OCI-LY1 (cell line): ENCODE measurements at regions not wholly inside any gene's neighbourhood (a gene's known extent, or its start where the extent isn't known, plus 50 kb on each side); places are given as distances from the start of the nearest gene placed in this dataset.

Source experiments
- H2AFZ ChIP-seq: fragments of 200-600 bp; sonication (generic), shearing (Covaris generic); 2 replicates; pipeline ENCODE4 v1.6.0; 2014; ENCODE audit warnings: antibody characterized with exemption, mild to moderate bottlenecking, low read length
- H3F3A ChIP-seq: fragments of 200-600 bp; sonication (generic), shearing (Covaris generic); 2 replicates; pipeline ENCODE4 v1.6.0; 2014; ENCODE audit warnings: mild to moderate bottlenecking, antibody characterized with exemption, low read length, moderate library complexity; ENCODE audit not compliant: insufficient read depth
- H3K27ac ChIP-seq: fragments of 200-600 bp; sonication (generic); 2 replicates; pipeline ENCODE4 v1.5.1; 2014; ENCODE audit warnings: low read length, mixed run types, mild to moderate bottlenecking, low read depth; ENCODE audit not compliant: poor library complexity, severe bottlenecking
- H3K27me3 ChIP-seq: fragments of 200-600 bp; sonication (generic); 2 replicates; pipeline ENCODE4 v1.6.0; 2014; ENCODE audit warnings: antibody characterized with exemption, mild to moderate bottlenecking, low read length, moderate library complexity; ENCODE audit not compliant: insufficient read depth
- H3K36me3 ChIP-seq: fragments of 200-600 bp; sonication (generic); 2 replicates; pipeline ENCODE4 v1.6.1; 2014; ENCODE audit warnings: mild to moderate bottlenecking, antibody characterized with exemption, low read length, moderate library complexity, mixed read lengths; ENCODE audit not compliant: insufficient read depth
- H3K4me1 ChIP-seq: fragments of 200-600 bp; sonication (generic); 2 replicates; pipeline ENCODE4 v1.5.1; 2014; ENCODE audit warnings: mild to moderate bottlenecking, low read length, moderate library complexity; ENCODE audit not compliant: insufficient read depth, severe bottlenecking
- H3K4me2 ChIP-seq: fragments of 200-600 bp; sonication (generic), shearing (Covaris generic); 2 replicates; pipeline ENCODE4 v1.6.1; 2014; ENCODE audit warnings: low read length
- H3K4me3 ChIP-seq: fragments of 200-600 bp; sonication (generic); 2 replicates; pipeline ENCODE4 v1.5.1; 2014; ENCODE audit warnings: low read length, low read depth, mild to moderate bottlenecking, mixed read lengths; ENCODE audit not compliant: poor library complexity, severe bottlenecking
- H3K79me2 ChIP-seq: fragments of 200-600 bp; shearing (Covaris generic); 2 replicates; pipeline ENCODE4 v1.6.1; 2016; ENCODE audit warnings: mixed run types, low read length, mixed read lengths; ENCODE audit not compliant: insufficient read depth
- H3K9ac ChIP-seq: fragments of 200-600 bp; sonication (generic), shearing (Covaris generic); 2 replicates; pipeline ENCODE4 v1.6.1; 2014; ENCODE audit warnings: mild to moderate bottlenecking, low read length, mixed read lengths
- H3K9me2 ChIP-seq: fragments of 200-600 bp; sonication (generic), shearing (Covaris generic); 2 replicates; pipeline ENCODE4 v1.6.1; 2014; ENCODE audit warnings: low read depth, mild to moderate bottlenecking, low read length, mixed read lengths
- H3K9me3 ChIP-seq: fragments of 200-600 bp; shearing (Covaris generic); 2 replicates; pipeline ENCODE4 v1.6.1; 2014; ENCODE audit warnings: low read length, mixed read lengths
- H4K20me1 ChIP-seq: fragments of 200-600 bp; sonication (generic), shearing (Covaris generic); 2 replicates; pipeline ENCODE4 v1.6.0; 2016; ENCODE audit warnings: mild to moderate bottlenecking, low read length; ENCODE audit not compliant: insufficient read depth
- CTCF ChIP-seq: fragments of 200-600 bp; sonication (generic), shearing (Covaris generic); IDR thresholded peaks from 2 replicates; pipeline ENCODE4 v1.5.1; 2017; ENCODE audit warnings: mild to moderate bottlenecking, antibody characterized with exemption, low read length, moderate library complexity, mixed read lengths
- EZH2 ChIP-seq: fragments of 200-600 bp; sonication (generic), shearing (Covaris generic); IDR thresholded peaks from 2 replicates; pipeline ENCODE4 v1.8.0; 2017; ENCODE audit warnings: borderline replicate concordance, mixed run types, mild to moderate bottlenecking, antibody characterized with exemption, low read length, moderate library complexity, mixed read lengths

GRCh38 chr4:187389420-187389819 lies 606.2 kb upstream of the ZFP42 start:
- Histone ChIP-seq H3K4me2 (no peak overlapping the region), H3K27me3 (no peaks in the 10 kb centered on the region), H2AFZ (peak overlapping the region; percentile 42; the same call in 1 of the 2 replicates)

GRCh38 chr4:187390646-187391045 lies 604.9 kb upstream of the ZFP42 start:
- H3F3A ChIP-seq: no peaks in the 10 kb centered on the region
- no peak for TF ChIP-seq CTCF
- no peak for TF ChIP-seq EZH2
- H3K36me3 ChIP-seq: no peaks in the 10 kb centered on the region
- no peaks in the 10 kb centered on the region for H3K9me2 ChIP-seq
- no peak overlapping the region for H3K4me2 ChIP-seq
- no peak overlapping the region for H3K27ac ChIP-seq
- no peaks in the 10 kb centered on the region for H3K79me2 ChIP-seq
- H3K4me1 ChIP-seq: peaks cover 4% of the 10 kb centered on the region
- no peaks in the 10 kb centered on the region for H3K27me3 ChIP-seq
- H3K9me3 ChIP-seq: no peaks in the 10 kb centered on the region
- H3K9ac ChIP-seq: no peak overlapping the region
- no peaks in the 10 kb centered on the region for H4K20me1 ChIP-seq
- no peak overlapping the region for H3K4me3 ChIP-seq
- H2AFZ ChIP-seq: no peak overlapping the region

More at GRCh38 chr4:187389420-187389819, 606.2 kb upstream of the ZFP42 start:
- TF ChIP-seq EZH2 (no peak), CTCF (no peak)
- no peaks in the 10 kb centered on the region for H3K9me2 ChIP-seq
- no peak overlapping the region for H3K27ac ChIP-seq
- peaks cover 4% of the 10 kb centered on the region for H3K4me1 ChIP-seq
- H3K9me3 ChIP-seq: no peaks in the 10 kb centered on the region
- no peaks in the 10 kb centered on the region for H3K79me2 ChIP-seq
- H3K4me3 ChIP-seq: no peak overlapping the region
- no peaks in the 10 kb centered on the region for H3F3A ChIP-seq
- H4K20me1 ChIP-seq: no peaks in the 10 kb centered on the region
- no peaks in the 10 kb centered on the region for H3K36me3 ChIP-seq
- no peak overlapping the region for H3K9ac ChIP-seq

GRCh38 chr4:187393531-187394344 lies 601.8 kb upstream of the ZFP42 start:
- Histone ChIP-seq H3K27me3 (no peaks in the 10 kb centered on the region), H3K9me3 (no peaks in the 10 kb centered on the region), H3K9me2 (no peaks in the 10 kb centered on the region), H3K9ac (no peak overlapping the region), H3K4me3 (no peak overlapping the region), H3F3A (no peaks in the 10 kb centered on the region), H3K4me1 (peaks cover 4% of the 10 kb centered on the region), H2AFZ (no peak overlapping the region), H3K36me3 (no peaks in the 10 kb centered on the region), H3K27ac (no peak overlapping the region), H4K20me1 (no peaks in the 10 kb centered on the region), H3K79me2 (no peaks in the 10 kb centered on the region), H3K4me2 (no peak overlapping the region)
- TF ChIP-seq EZH2 (no peak), CTCF (no peak)
